ENCODE measurements at regions not wholly inside any gene's neighbourhood (a gene's known extent, or its start where the extent isn't known, plus 50 kb on each side); places are given as distances from the start of the nearest gene placed in this dataset.

DNA sequence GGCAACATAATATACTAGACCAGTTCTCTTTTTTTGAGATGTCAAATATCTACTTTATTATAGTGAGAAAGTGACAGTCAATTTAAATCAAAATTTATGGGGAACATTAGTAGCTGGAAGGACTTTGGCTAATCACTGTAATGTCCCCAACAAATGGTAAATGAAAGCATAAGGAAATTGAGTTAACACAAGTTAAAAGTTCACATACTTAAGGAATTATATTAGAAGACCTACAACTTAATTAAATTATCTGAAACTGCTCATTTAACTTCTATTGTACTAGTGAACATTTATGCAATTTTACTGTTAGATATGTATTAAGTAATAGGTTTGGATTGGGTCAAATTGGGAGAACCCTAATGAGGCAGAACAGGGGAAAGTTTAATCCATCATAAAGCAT is 160.3 kb upstream of the TENM3 start:
- TF ChIP-seq, protein P1, sequence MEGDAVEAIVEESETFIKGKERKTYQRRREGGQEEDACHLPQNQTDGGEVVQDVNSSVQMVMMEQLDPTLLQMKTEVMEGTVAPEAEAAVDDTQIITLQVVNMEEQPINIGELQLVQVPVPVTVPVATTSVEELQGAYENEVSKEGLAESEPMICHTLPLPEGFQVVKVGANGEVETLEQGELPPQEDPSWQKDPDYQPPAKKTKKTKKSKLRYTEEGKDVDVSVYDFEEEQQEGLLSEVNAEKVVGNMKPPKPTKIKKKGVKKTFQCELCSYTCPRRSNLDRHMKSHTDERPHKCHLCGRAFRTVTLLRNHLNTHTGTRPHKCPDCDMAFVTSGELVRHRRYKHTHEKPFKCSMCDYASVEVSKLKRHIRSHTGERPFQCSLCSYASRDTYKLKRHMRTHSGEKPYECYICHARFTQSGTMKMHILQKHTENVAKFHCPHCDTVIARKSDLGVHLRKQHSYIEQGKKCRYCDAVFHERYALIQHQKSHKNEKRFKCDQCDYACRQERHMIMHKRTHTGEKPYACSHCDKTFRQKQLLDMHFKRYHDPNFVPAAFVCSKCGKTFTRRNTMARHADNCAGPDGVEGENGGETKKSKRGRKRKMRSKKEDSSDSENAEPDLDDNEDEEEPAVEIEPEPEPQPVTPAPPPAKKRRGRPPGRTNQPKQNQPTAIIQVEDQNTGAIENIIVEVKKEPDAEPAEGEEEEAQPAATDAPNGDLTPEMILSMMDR (IDR thresholded peaks at IDR 0.05; ENCODE audit: insufficient read depth, low read depth, low read length) = no peak
- no peak for TF ChIP-seq EZH2 (IDR thresholded peaks at IDR 0.05; ENCODE audit: insufficient read depth, low read length)
